H1 (cell line): ENCODE measurements at regions not wholly inside any gene's neighbourhood (a gene's known extent, or its start where the extent isn't known, plus 50 kb on each side); places are given as distances from the start of the nearest gene placed in this dataset.

Experiments
- CTCF ChIA-PET: fragments of 300-600 bp; sonication (Branson Sonifier 250); formaldehyde crosslinking; loops from one replicate; lab custom pipeline; 2021; ENCODE audit not compliant: partially characterized antibody; lab: Charles Lee
- POLR2A ChIA-PET: fragments of 300-600 bp; sonication (Branson Sonifier 250); formaldehyde crosslinking; loops from one replicate; lab custom pipeline; 2021; ENCODE audit warnings: inconsistent platforms; ENCODE audit not compliant: partially characterized antibody; lab: Charles Lee
- DNase-seq, 2 experiments: peaks; one replicate each; pipeline versions ENCODE4 v3.0.0 to v3.0.0-alpha.2; 2010 to 2022; ENCODE audit warnings: low spot score in 2 of 2, low read depth in 1 of 2, mixed read lengths in 1 of 2
- FAIRE-seq: peaks from 2 replicates; lab custom pipeline; 2011; peaks lifted over from hg19 to GRCh38; lab: Jason Lieb, UNC
- H2AFZ ChIP-seq: 2 replicates; pipeline ENCODE4 v1.8.1; 2012; ENCODE audit warnings: low read length, inconsistent platforms
- H2AK5ac ChIP-seq: 2 replicates; pipeline ENCODE4 v1.6.1; 2013; ENCODE audit warnings: low read depth, low read length
- H2BK120ac ChIP-seq: replicated peaks from 2 replicates; pipeline ENCODE3; 2013; ENCODE audit warnings: low read depth, low read length, inconsistent platforms
- H2BK12ac ChIP-seq: 2 replicates; pipeline ENCODE4 v1.6.1; 2013; ENCODE audit warnings: low read depth, low read length
- H2BK15ac ChIP-seq: 2 replicates; pipeline ENCODE4 v1.6.1; 2013; ENCODE audit warnings: low read length
- H2BK20ac ChIP-seq: 2 replicates; pipeline ENCODE4 v1.6.1; 2013; ENCODE audit warnings: low read length
- H2BK5ac ChIP-seq: 2 replicates; pipeline ENCODE4 v1.6.1; 2013; ENCODE audit warnings: low read depth, low read length
- H3K14ac ChIP-seq: 2 replicates; pipeline ENCODE4 v1.6.1; 2013; ENCODE audit warnings: inconsistent platforms; ENCODE audit not compliant: insufficient read length
- H3K18ac ChIP-seq: 2 replicates; pipeline ENCODE4 v1.6.1; 2013; ENCODE audit warnings: low read length; ENCODE audit errors: extremely low read depth
- H3K23ac ChIP-seq: 2 replicates; pipeline ENCODE4 v1.6.1; 2013; ENCODE audit warnings: inconsistent platforms; ENCODE audit not compliant: insufficient read length
- H3K23me2 ChIP-seq: 2 replicates; pipeline ENCODE4 v1.6.1; 2013; ENCODE audit warnings: low read depth, low read length
- H3K27ac ChIP-seq: 2 replicates; pipeline ENCODE4 v1.6.1; 2011; ENCODE audit warnings: low read depth, low read length, inconsistent platforms
- H3K27me3 ChIP-seq, 4 experiments: replicated peaks in 1 of 4; 1 replicate in 1 of 4; 2 replicates in 3 of 4; pipeline versions ENCODE4 v1.6.1 to v1.8.1; 2011 to 2013; ENCODE audit warnings: low read length in 3 of 4, mild to moderate bottlenecking in 3 of 4, inconsistent platforms in 2 of 4, mixed read lengths in 2 of 4, moderate library complexity in 1 of 4; ENCODE audit not compliant: control insufficient read depth in 3 of 4, insufficient read depth in 3 of 4; ENCODE audit errors: extremely low read depth in 1 of 4
- H3K36me3 ChIP-seq, 4 experiments: 2 replicates each; pipeline versions ENCODE4 v1.6.1 to v1.8.1; 2011 to 2013; ENCODE audit warnings: mild to moderate bottlenecking in 4 of 4, low read length in 3 of 4, moderate library complexity in 2 of 4, control low read depth in 1 of 4, inconsistent platforms in 1 of 4; ENCODE audit not compliant: insufficient read depth in 4 of 4, control insufficient read depth in 2 of 4
- H3K4ac ChIP-seq: replicated peaks from 2 replicates; pipeline ENCODE3; 2013; ENCODE audit warnings: low read length, low read depth, mixed read lengths, inconsistent platforms; ENCODE audit not compliant: insufficient read length
- H3K4me1 ChIP-seq, 4 experiments: replicated peaks in 1 of 4; 1 replicate in 1 of 4; 2 replicates in 3 of 4; pipeline versions ENCODE4 v1.6.1 to v1.8.1; 2011 to 2013; ENCODE audit warnings: low read length in 3 of 4, inconsistent platforms in 2 of 4, mixed read lengths in 1 of 4; ENCODE audit not compliant: insufficient read depth in 4 of 4, control insufficient read depth in 3 of 4
- H3K4me2 ChIP-seq, 2 experiments: 2 replicates each; pipeline versions ENCODE4 v1.6.1 to v1.8.1; 2011 to 2013; ENCODE audit warnings: low read depth in 2 of 2, low read length in 2 of 2, control low read depth in 1 of 2, inconsistent platforms in 1 of 2, mild to moderate bottlenecking in 1 of 2; ENCODE audit not compliant: insufficient read depth in 1 of 2
- H3K4me3 ChIP-seq, 4 experiments: fragments of 200-600, 300-600 bp in 1 of 4; sonication (generic), shearing (Covaris generic), sonication (Bioruptor Twin) in 1 of 4; 2 replicates each; pipeline versions ENCODE4 v1.5.1 to v1.8.1; 2011 to 2016; ENCODE audit warnings: low read length in 4 of 4, low read depth in 3 of 4, control low read depth in 2 of 4, inconsistent platforms in 2 of 4, mild to moderate bottlenecking in 2 of 4, mixed read lengths in 1 of 4, moderate library complexity in 1 of 4; ENCODE audit not compliant: insufficient read depth in 2 of 4; ENCODE audit errors: extremely low read depth in 1 of 4
- H3K56ac ChIP-seq: replicated peaks from 2 replicates; pipeline ENCODE3; 2013; ENCODE audit warnings: low read depth, mild to moderate bottlenecking, mixed read lengths, low read length, inconsistent platforms; ENCODE audit not compliant: insufficient read length
- H3K79me1 ChIP-seq: 2 replicates; pipeline ENCODE4 v1.6.1; 2013; ENCODE audit warnings: low read depth, low read length, control low read depth
- H3K79me2 ChIP-seq, 2 experiments: 2 replicates each; pipeline versions ENCODE4 v1.6.1 to v1.8.1; 2012 to 2013; ENCODE audit warnings: low read length in 2 of 2, mild to moderate bottlenecking in 2 of 2, inconsistent platforms in 1 of 2; ENCODE audit not compliant: insufficient read depth in 2 of 2, control insufficient read depth in 1 of 2
- H3K9ac ChIP-seq, 4 experiments: replicated peaks in 1 of 4; 1 replicate in 1 of 4; 2 replicates in 3 of 4; pipeline versions ENCODE4 v1.6.1 to v1.8.1; 2011 to 2013; ENCODE audit warnings: low read depth in 3 of 4, low read length in 3 of 4, control low read depth in 2 of 4, mild to moderate bottlenecking in 2 of 4, moderate library complexity in 2 of 4, inconsistent platforms in 1 of 4; ENCODE audit errors: extremely low read depth in 1 of 4
- H3K9me3 ChIP-seq, 2 experiments: 2 replicates each; pipeline versions ENCODE4 v1.6.1 to v1.8.1; 2012 to 2013; ENCODE audit warnings: mild to moderate bottlenecking in 2 of 2, moderate library complexity in 2 of 2, control low read depth in 1 of 2, inconsistent platforms in 1 of 2, low read depth in 1 of 2, low read length in 1 of 2, mixed read lengths in 1 of 2; ENCODE audit not compliant: insufficient read depth in 2 of 2
- H4K20me1 ChIP-seq, 2 experiments: replicated peaks in 1 of 2; 2 replicates each; pipeline versions ENCODE3 to v1.8.1; 2011 to 2013; ENCODE audit warnings: inconsistent platforms in 2 of 2, low read length in 2 of 2, mild to moderate bottlenecking in 1 of 2; ENCODE audit not compliant: insufficient read depth in 2 of 2, control insufficient read depth in 1 of 2
- H4K5ac ChIP-seq: 2 replicates; pipeline ENCODE4 v1.6.1; 2013; ENCODE audit warnings: low read length, low read depth, mixed read lengths, inconsistent platforms; ENCODE audit not compliant: insufficient read length
- H4K8ac ChIP-seq: 2 replicates; pipeline ENCODE4 v1.8.0; 2013; ENCODE audit warnings: mild to moderate bottlenecking, moderate library complexity, low read length, inconsistent platforms; ENCODE audit not compliant: insufficient read depth; ENCODE audit errors: extremely low read depth
- H4K91ac ChIP-seq: replicated peaks from 2 replicates; pipeline ENCODE3; 2013; ENCODE audit warnings: low read length, mixed read lengths, inconsistent platforms; ENCODE audit not compliant: insufficient read length
- ATF2 ChIP-seq: IDR thresholded peaks from 2 replicates; pipeline ENCODE4 v1.6.1; 2012; ENCODE audit warnings: low read length, inconsistent platforms
- CBX5 ChIP-seq: fragments of 300-800, 300-1000 bp; sonication (generic); IDR thresholded peaks from 2 replicates; pipeline ENCODE4 v1.7.1; 2016; ENCODE audit warnings: antibody characterized with exemption, low read length, low read depth
- CHD1 ChIP-seq: IDR thresholded peaks from 2 replicates; pipeline ENCODE4 v1.6.1; 2012; ENCODE audit warnings: low read depth, low read length, improper control_type of control experiment
- CTBP2 ChIP-seq: IDR thresholded peaks from 2 replicates; pipeline ENCODE4 v1.7.0; 2011; ENCODE audit warnings: borderline replicate concordance, mild to moderate bottlenecking, moderate library complexity, mixed read lengths, low read length; ENCODE audit not compliant: insufficient read depth, insufficient read length
- KDM5A ChIP-seq: fragments of 200-600 bp; IDR thresholded peaks from 2 replicates; pipeline ENCODE4 v1.7.1; 2012; ENCODE audit warnings: mild to moderate bottlenecking, low read length, inconsistent platforms, mixed read lengths
- POU5F1 ChIP-seq: IDR thresholded peaks from 2 replicates; pipeline ENCODE4 v1.6.1; 2011; ENCODE audit warnings: low read depth, mild to moderate bottlenecking, low read length, moderate library complexity
- RBBP5 ChIP-seq: IDR thresholded peaks from 2 replicates; pipeline ENCODE4 v1.7.1; 2012; ENCODE audit warnings: low read depth, mild to moderate bottlenecking, inconsistent platforms, low read length, moderate library complexity, borderline replicate concordance
- SAP30 ChIP-seq: fragments of 300-600 bp; sonication (generic); IDR thresholded peaks from 2 replicates; pipeline ENCODE4 v1.7.1; 2012; ENCODE audit warnings: low read length, moderate library complexity, mild to moderate bottlenecking, inconsistent platforms; ENCODE audit not compliant: insufficient read depth, insufficient replicate concordance
- SIRT6 ChIP-seq: IDR thresholded peaks from one replicate; pipeline ENCODE4 v1.7.1; 2012; ENCODE audit warnings: low read length, inconsistent platforms
- SUZ12 ChIP-seq: fragments of 200-600 bp; sonication (generic); IDR thresholded peaks from 2 replicates; pipeline ENCODE4 v1.6.1; 2012; ENCODE audit warnings: mild to moderate bottlenecking, inconsistent platforms, low read length, moderate library complexity, mixed read lengths
- TAF1 ChIP-seq: IDR thresholded peaks from 2 replicates; pipeline ENCODE4 v1.6.1; 2011; ENCODE audit warnings: mild to moderate bottlenecking, low read depth, low read length
- TCF12 ChIP-seq: IDR thresholded peaks from 2 replicates; pipeline ENCODE4 v1.6.1; 2011; ENCODE audit warnings: low read depth, mild to moderate bottlenecking, low read length
- WGBS, 2 experiments: shearing (Covaris generic) in 1 of 2; methylation state at CpG; one replicate each; pipeline versions ENCODE4 v1.1.6 to v1.1.7; 2013 to 2015; ENCODE audit warnings: low lambda C conversion rate in 2 of 2, mixed read lengths in 2 of 2, inconsistent platforms in 1 of 2, low coverage in 1 of 2, missing lambda C conversion rate in 1 of 2; ENCODE audit not compliant: insufficient replicate concordance in 2 of 2, insufficient coverage in 1 of 2, insufficient read length in 1 of 2; ENCODE audit errors: extremely low coverage in 1 of 2, missing lambda C conversion rate in 1 of 2; 5-methylcytosine and 5-hydroxymethylcytosine counted together

- no peak overlapping the region for H3K4me3 ChIP-seq
- H2BK20ac ChIP-seq = no peak overlapping the region
- no peak overlapping the region for H2BK120ac ChIP-seq
- H3K27ac ChIP-seq = no peak overlapping the region
- no peak overlapping the region for H4K8ac ChIP-seq
- H3K36me3 ChIP-seq = no peaks in the 10 kb centered on the region
- no peak overlapping the region for H3K4ac ChIP-seq
- H2AFZ ChIP-seq = no peak overlapping the region
- H3K27me3 ChIP-seq = no peaks in the 10 kb centered on the region
- no peak overlapping the region for H3K18ac ChIP-seq
- no peak overlapping the region for H2AK5ac ChIP-seq
- no peak overlapping the region for H3K23ac ChIP-seq
- H4K5ac ChIP-seq = no peak overlapping the region
- DNase-seq (no peak), FAIRE-seq (no peak)
- no peaks in the 10 kb centered on the region for H3K9me3 ChIP-seq
- no peak overlapping the region for H4K91ac ChIP-seq
- 86% methylated on average over 6 of the region's 6 CpGs; no CpG with 5 or more reads in 1 of the 2 experiments for WGBS, 2 experiments
- no peaks in the 10 kb centered on the region for H3K4me1 ChIP-seq
- H3K79me1 ChIP-seq = no peaks in the 10 kb centered on the region
- H2BK12ac ChIP-seq = no peak overlapping the region
- H3K23me2 ChIP-seq = no peaks in the 10 kb centered on the region
- H3K14ac ChIP-seq = no peak overlapping the region
- no peak overlapping the region for H3K56ac ChIP-seq
- ChIA-PET CTCF (interaction anchor here (1.0 to 3.1 kb wide), 2 partner anchors 10 to 49 kb away, joined by 4 to 11 read pairs; no protein-coding TSS in a partner anchor), POLR2A (no interaction called here)
- no peak overlapping the region for H3K9ac ChIP-seq
- no peak overlapping the region for H3K4me2 ChIP-seq
- no peak overlapping the region for H2BK15ac ChIP-seq
- no peaks in the 10 kb centered on the region for H4K20me1 ChIP-seq
- H3K79me2 ChIP-seq = no peaks in the 10 kb centered on the region
- no peak overlapping the region for H2BK5ac ChIP-seq
- no peak for TF ChIP-seq SIRT6
- TF ChIP-seq SAP30 = no peak
- no peak for TF ChIP-seq ATF2
- no peak for TF ChIP-seq CBX5
- TF ChIP-seq KDM5A = no peak
- no peak for TF ChIP-seq CHD1
- TF ChIP-seq TAF1 = no peak
- no peak for TF ChIP-seq SUZ12
- TF ChIP-seq RBBP5 = no peak
- no peak for TF ChIP-seq TCF12
- TF ChIP-seq CTBP2 = no peak
- TF ChIP-seq POU5F1 = no peak
Observed at GRCh38 chr6:156508923-156509322, 268.3 kb upstream of the ARID1B start.
